Smooth muscle cell (in vitro differentiated cells): ENCODE measurements at regions not wholly inside any gene's neighbourhood (a gene's known extent, or its start where the extent isn't known, plus 50 kb on each side); places are given as distances from the start of the nearest gene placed in this dataset.

Experiments used
- DNase-seq: peaks from one replicate; lab custom pipeline; 2025; ENCODE audit not compliant: unreplicated experiment; lab: John Stamatoyannopoulos, UW
- H2AFZ ChIP-seq: fragments of 200-600 bp; sonication (generic); 2 replicates; pipeline ENCODE4 v1.6.0; 2016; ENCODE audit warnings: antibody characterized with exemption, low read depth, mild to moderate bottlenecking
- H3F3A ChIP-seq: fragments of 200-600 bp; sonication (generic); 2 replicates; pipeline ENCODE4 v1.6.0; 2017; ENCODE audit warnings: antibody characterized with exemption, low read depth
- H3K27ac ChIP-seq: fragments of 200-600 bp; sonication (generic); 2 replicates; pipeline ENCODE4 v1.5.1; 2016; ENCODE audit warnings: low read depth, mild to moderate bottlenecking
- H3K27me3 ChIP-seq: fragments of 200-600 bp; sonication (generic); 2 replicates; pipeline ENCODE4 v1.6.1; 2016; ENCODE audit warnings: low read depth, mild to moderate bottlenecking
- H3K36me3 ChIP-seq: fragments of 200-600 bp; sonication (generic); 2 replicates; pipeline ENCODE4 v1.5.1; 2016; ENCODE audit warnings: low read depth
- H3K4me1 ChIP-seq: fragments of 200-600 bp; sonication (generic); 2 replicates; pipeline ENCODE4 v1.5.1; 2016; ENCODE audit warnings: low read depth
- H3K4me2 ChIP-seq: fragments of 200-600 bp; sonication (generic); 2 replicates; pipeline ENCODE4 v1.6.0; 2016; ENCODE audit warnings: mild to moderate bottlenecking
- H3K4me3 ChIP-seq: fragments of 200-600 bp; sonication (generic); 2 replicates; pipeline ENCODE4 v1.5.1; 2016; ENCODE audit warnings: mild to moderate bottlenecking
- H3K79me2 ChIP-seq: fragments of 200-600 bp; sonication (generic); 2 replicates; pipeline ENCODE4 v1.6.0; 2016; ENCODE audit warnings: low read depth, mild to moderate bottlenecking
- H3K9ac ChIP-seq: fragments of 200-600 bp; sonication (generic); 2 replicates; pipeline ENCODE4 v1.6.0; 2016; ENCODE audit warnings: low read depth
- H3K9me3 ChIP-seq: fragments of 200-600 bp; sonication (generic); replicated peaks from 2 replicates; pipeline ENCODE4 v1.5.1; 2016; ENCODE audit warnings: low read depth
- H4K20me1 ChIP-seq: fragments of 200-600 bp; sonication (generic); 2 replicates; pipeline ENCODE4 v1.6.0; 2016; ENCODE audit warnings: low read depth
- WGBS: methylation state at CpG from one replicate; pipeline ENCODE4 v1.1.7; 2016; ENCODE audit warnings: low lambda C conversion rate; 5-methylcytosine and 5-hydroxymethylcytosine counted together
- TF ChIP-seq, protein P1 (sequence below): fragments of 200-600 bp; sonication (generic); IDR thresholded peaks from 2 replicates; pipeline ENCODE4 v1.5.1; 2017; ENCODE audit warnings: borderline replicate concordance, mild to moderate bottlenecking, antibody characterized with exemption; ENCODE audit not compliant: insufficient read depth, poor library complexity, severe bottlenecking

DNA sequence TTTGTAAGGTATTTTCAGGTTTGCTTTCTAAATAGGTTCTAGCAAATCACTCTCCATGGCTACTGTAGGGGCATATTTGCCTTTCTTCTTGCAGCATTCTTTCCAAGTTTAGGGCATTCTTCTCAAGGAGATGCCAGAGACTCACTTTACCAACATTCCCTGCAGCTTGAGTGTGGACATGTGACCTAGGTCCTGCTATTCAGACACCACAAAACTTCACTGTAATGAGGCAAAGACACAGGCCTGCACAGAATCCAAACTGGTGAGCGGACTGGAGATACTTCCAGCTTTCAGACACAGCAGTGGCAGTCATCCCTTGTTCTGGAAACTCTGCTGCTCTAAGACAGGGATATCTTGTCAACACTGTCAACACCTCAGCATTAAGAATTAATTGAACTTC lies 146.4 kb upstream of the PFN2 start:
- H3K79me2 ChIP-seq, result no peaks in the 10 kb centered on the region
- no peak for DNase-seq
- no peaks in the 10 kb centered on the region for H4K20me1 ChIP-seq
- 77% methylated on average over 1 of the region's 1 CpG for WGBS
- H3K9ac ChIP-seq, result no peak overlapping the region
- no peaks in the 10 kb centered on the region for H3F3A ChIP-seq
- TF ChIP-seq, protein P1, sequence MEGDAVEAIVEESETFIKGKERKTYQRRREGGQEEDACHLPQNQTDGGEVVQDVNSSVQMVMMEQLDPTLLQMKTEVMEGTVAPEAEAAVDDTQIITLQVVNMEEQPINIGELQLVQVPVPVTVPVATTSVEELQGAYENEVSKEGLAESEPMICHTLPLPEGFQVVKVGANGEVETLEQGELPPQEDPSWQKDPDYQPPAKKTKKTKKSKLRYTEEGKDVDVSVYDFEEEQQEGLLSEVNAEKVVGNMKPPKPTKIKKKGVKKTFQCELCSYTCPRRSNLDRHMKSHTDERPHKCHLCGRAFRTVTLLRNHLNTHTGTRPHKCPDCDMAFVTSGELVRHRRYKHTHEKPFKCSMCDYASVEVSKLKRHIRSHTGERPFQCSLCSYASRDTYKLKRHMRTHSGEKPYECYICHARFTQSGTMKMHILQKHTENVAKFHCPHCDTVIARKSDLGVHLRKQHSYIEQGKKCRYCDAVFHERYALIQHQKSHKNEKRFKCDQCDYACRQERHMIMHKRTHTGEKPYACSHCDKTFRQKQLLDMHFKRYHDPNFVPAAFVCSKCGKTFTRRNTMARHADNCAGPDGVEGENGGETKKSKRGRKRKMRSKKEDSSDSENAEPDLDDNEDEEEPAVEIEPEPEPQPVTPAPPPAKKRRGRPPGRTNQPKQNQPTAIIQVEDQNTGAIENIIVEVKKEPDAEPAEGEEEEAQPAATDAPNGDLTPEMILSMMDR, result no peak
- H3K4me2 ChIP-seq, result no peak overlapping the region
- H3K27ac ChIP-seq, result no peak overlapping the region
- H3K36me3 ChIP-seq, result no peaks in the 10 kb centered on the region
- no peak overlapping the region for H2AFZ ChIP-seq
- H3K27me3 ChIP-seq, result no peaks in the 10 kb centered on the region
- peaks cover 14% of the 10 kb centered on the region for H3K4me1 ChIP-seq
- no peak overlapping the region for H3K4me3 ChIP-seq
- H3K9me3 ChIP-seq, result no peaks in the 10 kb centered on the region

DNA sequence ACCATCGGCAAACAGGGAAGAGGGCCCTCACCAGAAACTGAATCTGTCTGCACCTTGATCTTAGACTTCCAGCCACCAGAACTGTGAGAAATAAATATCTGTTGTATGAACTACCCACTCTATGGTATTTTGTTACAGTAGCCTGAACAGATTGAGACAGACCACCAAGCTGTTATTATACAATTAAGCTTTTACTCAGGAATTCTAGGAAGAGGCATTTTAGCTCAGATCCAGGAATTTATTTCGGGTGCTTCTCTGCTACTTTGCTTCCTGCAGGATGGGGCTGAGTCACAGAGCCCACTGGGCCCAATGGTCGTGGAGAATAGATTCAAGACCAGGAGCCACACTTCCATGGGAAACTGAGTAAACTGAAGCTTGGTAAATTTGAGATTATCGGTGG lies 145.5 kb upstream of the PFN2 start:
- Histone ChIP-seq H3K4me3 (no peak overlapping the region), H3F3A (no peaks in the 10 kb centered on the region), H3K4me1 (peaks cover 14% of the 10 kb centered on the region), H2AFZ (peak overlapping the region; percentile 3), H3K36me3 (no peaks in the 10 kb centered on the region), H3K9ac (no peak overlapping the region), H3K9me3 (no peaks in the 10 kb centered on the region), H3K27ac (no peak overlapping the region), H3K4me2 (no peak overlapping the region), H3K79me2 (no peaks in the 10 kb centered on the region), H3K27me3 (no peaks in the 10 kb centered on the region), H4K20me1 (no peaks in the 10 kb centered on the region)
- TF ChIP-seq, protein P1, result no peak
- no peak for DNase-seq
- WGBS, result 50% methylated on average over 4 of the region's 4 CpGs

DNA sequence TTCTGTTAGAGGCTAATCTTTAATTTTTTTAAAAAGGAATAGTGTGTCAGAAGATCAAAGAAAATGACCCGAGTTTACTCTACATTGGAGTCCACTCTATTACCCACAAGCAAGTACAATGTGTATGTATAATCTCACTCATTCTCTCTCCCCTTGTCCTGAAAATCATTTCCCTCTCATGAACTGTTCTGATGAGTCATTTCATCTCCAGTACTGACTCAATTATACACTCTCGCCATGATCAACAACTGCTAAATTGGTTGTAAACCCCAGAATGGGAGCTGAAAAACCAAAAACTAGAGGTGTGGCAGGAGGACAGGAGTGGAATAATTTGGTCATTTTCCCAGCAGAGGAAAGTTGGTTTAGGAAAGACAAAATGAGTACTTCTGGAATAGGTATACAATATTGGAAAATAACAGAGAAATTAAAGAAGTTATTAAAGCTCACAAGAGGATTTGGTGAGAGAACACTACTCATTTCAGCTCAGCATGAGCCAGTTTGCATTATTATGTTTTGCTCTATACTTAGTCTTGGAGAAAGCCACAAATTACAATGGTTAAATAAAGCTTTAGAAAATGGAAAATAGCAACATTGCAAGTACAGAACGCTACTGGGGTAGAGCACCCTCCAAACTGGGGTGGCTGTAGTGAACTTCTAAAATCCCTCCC lies 144.3 kb upstream of the PFN2 start:
- Histone ChIP-seq H2AFZ (no peak overlapping the region), H3K9me3 (no peaks in the 10 kb centered on the region), H3F3A (no peaks in the 10 kb centered on the region), H3K4me3 (no peak overlapping the region), H3K27ac (peak overlapping the region; percentile 37), H3K9ac (no peak overlapping the region), H3K27me3 (no peaks in the 10 kb centered on the region), H3K36me3 (no peaks in the 10 kb centered on the region), H3K4me2 (no peak overlapping the region), H3K79me2 (no peaks in the 10 kb centered on the region), H3K4me1 (peaks cover 14% of the 10 kb centered on the region), H4K20me1 (no peaks in the 10 kb centered on the region)
- no peak for DNase-seq
- 65% methylated on average over 3 of the region's 3 CpGs for WGBS
- TF ChIP-seq, protein P1, result no peak

DNA sequence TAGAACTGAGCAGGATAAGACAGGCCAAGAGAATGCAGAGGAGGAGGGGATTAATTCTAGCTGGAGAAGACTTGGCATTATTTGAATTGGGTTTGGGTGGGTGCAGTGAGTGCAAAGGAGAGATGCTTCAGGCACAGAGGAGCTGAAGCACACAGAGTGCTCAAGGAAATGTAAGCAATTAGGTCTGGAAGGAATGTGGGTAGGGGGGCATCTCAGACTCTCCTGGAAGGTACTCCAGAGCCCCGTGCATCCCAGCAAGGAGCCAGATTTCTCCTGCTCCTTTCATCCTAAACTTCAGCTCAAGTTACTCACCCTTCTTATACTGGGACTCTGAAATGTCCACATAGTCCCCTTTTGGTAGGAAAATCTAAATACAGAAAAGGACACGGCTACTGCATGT lies 143.6 kb upstream of the PFN2 start:
- no peaks in the 10 kb centered on the region for H3K79me2 ChIP-seq
- DNase-seq, result no peak
- TF ChIP-seq, protein P1, result no peak
- H3K4me2 ChIP-seq, result no peak overlapping the region
- no peaks in the 10 kb centered on the region for H3F3A ChIP-seq
- no peak overlapping the region for H3K9ac ChIP-seq
- H4K20me1 ChIP-seq, result no peaks in the 10 kb centered on the region
- no peak overlapping the region for H3K4me3 ChIP-seq
- H3K36me3 ChIP-seq, result no peaks in the 10 kb centered on the region
- H3K9me3 ChIP-seq, result no peaks in the 10 kb centered on the region
- H3K4me1 ChIP-seq, result peaks cover 14% of the 10 kb centered on the region
- 66% methylated on average over 2 of the region's 2 CpGs for WGBS
- H3K27me3 ChIP-seq, result no peaks in the 10 kb centered on the region
- H3K27ac ChIP-seq, result peak overlapping the region; percentile 37
- no peak overlapping the region for H2AFZ ChIP-seq
